HEK293 (cell line): ENCODE measurements at regions not wholly inside any gene's neighbourhood (a gene's known extent, or its start where the extent isn't known, plus 50 kb on each side); places are given as distances from the start of the nearest gene placed in this dataset.

Source experiments
- CTCF ChIA-PET: fragments of 350-600 bp; formaldehyde crosslinking; extraction: SDS; loops from one replicate; lab custom pipeline; 2021; ENCODE audit warnings: antibody characterized with exemption; lab: Yijun Ruan, JAX
- POLR2A ChIA-PET: fragments of 300-600 bp; formaldehyde crosslinking; extraction: SDS; loops from one replicate; lab custom pipeline; 2020; ENCODE audit warnings: antibody characterized with exemption, inconsistent platforms; lab: Yijun Ruan, JAX
- H3K27ac ChIP-seq: fragments of 200-500 bp; sonication (Bioruptor generic); 2 replicates; pipeline ENCODE4 v1.5.1; 2014; ENCODE audit warnings: low read depth, low read length, control low read depth, inconsistent platforms; ENCODE audit errors: extremely low read depth
- H3K36me3 ChIP-seq, 2 experiments: fragments of 200-500 bp in 1 of 2; sonication (Bioruptor generic) in 1 of 2; 1 replicate in 1 of 2; 2 replicates in 1 of 2; pipeline ENCODE4 v1.5.1; 2014 to 2017; ENCODE audit warnings: inconsistent platforms in 2 of 2, low read length in 2 of 2; ENCODE audit not compliant: control insufficient read depth in 2 of 2, insufficient read depth in 1 of 2
- H3K4me1 ChIP-seq: fragments of 200-500 bp; sonication (Bioruptor generic); 2 replicates; pipeline ENCODE4 v1.5.1; 2014; ENCODE audit warnings: mild to moderate bottlenecking, low read length, inconsistent platforms; ENCODE audit not compliant: control insufficient read depth, insufficient read depth
- H3K4me3 ChIP-seq: 2 replicates; pipeline ENCODE4 v1.5.1; 2011; ENCODE audit warnings: low read depth, mild to moderate bottlenecking, control low read depth, low read length, moderate library complexity
- H3K9me3 ChIP-seq: fragments of 200-500 bp; sonication (Bioruptor generic); 2 replicates; pipeline ENCODE4 v1.5.1; 2014; ENCODE audit warnings: low read depth, low read length, inconsistent platforms; ENCODE audit not compliant: control insufficient read depth, insufficient read depth
- HIC1 ChIP-seq: fragments of 450-650 bp; formaldehyde crosslinking; IDR thresholded peaks from 2 replicates; pipeline ENCODE4 v1.5.1; 2016; ENCODE audit warnings: missing biosample characterization, missing genetic modification characterization
- PRDM6 ChIP-seq: fragments of 450-650 bp; formaldehyde crosslinking; IDR thresholded peaks from 2 replicates; pipeline ENCODE4 v1.5.1; 2017; ENCODE audit warnings: missing biosample characterization, missing genetic modification characterization
- REPIN1 ChIP-seq: fragments of 450-650 bp; formaldehyde crosslinking; IDR thresholded peaks from 2 replicates; pipeline ENCODE4 v1.5.1; 2017; ENCODE audit warnings: missing biosample characterization, missing genetic modification characterization, low read depth
- TCF7L2 ChIP-seq: IDR thresholded peaks from 2 replicates; pipeline ENCODE4 v1.6.1; 2011; ENCODE audit warnings: low read depth, mild to moderate bottlenecking, inconsistent platforms, low read length, moderate library complexity, borderline replicate concordance
- WT1 ChIP-seq: fragments of 450-650 bp; formaldehyde crosslinking; IDR thresholded peaks from 2 replicates; pipeline ENCODE4 v1.5.1; 2016; ENCODE audit warnings: missing biosample characterization, missing genetic modification characterization
- ZBTB20 ChIP-seq: fragments of 450-650 bp; formaldehyde crosslinking; IDR thresholded peaks from 2 replicates; pipeline ENCODE4 v1.5.1; 2016; ENCODE audit warnings: missing biosample characterization, missing genetic modification characterization
- ZBTB49 ChIP-seq: fragments of 450-650 bp; formaldehyde crosslinking; IDR thresholded peaks from 2 replicates; pipeline ENCODE4 v1.5.1; 2016; ENCODE audit warnings: missing biosample characterization, missing genetic modification characterization, low read depth
- ZNF10 ChIP-seq: fragments of 450-650 bp; formaldehyde crosslinking; IDR thresholded peaks from 2 replicates; pipeline ENCODE4 v1.5.1; 2017; ENCODE audit warnings: missing biosample characterization, missing genetic modification characterization
- ZNF146 ChIP-seq: fragments of 450-650 bp; formaldehyde crosslinking; IDR thresholded peaks from 2 replicates; pipeline ENCODE4 v1.5.1; 2016; ENCODE audit warnings: missing biosample characterization, missing genetic modification characterization
- ZNF16 ChIP-seq: fragments of 450-650 bp; formaldehyde crosslinking; IDR thresholded peaks from 2 replicates; pipeline ENCODE4 v1.5.1; 2016; ENCODE audit warnings: low read depth, missing biosample characterization, missing genetic modification characterization
- ZNF19 ChIP-seq: fragments of 450-650 bp; formaldehyde crosslinking; IDR thresholded peaks from 2 replicates; pipeline ENCODE4; 2016; ENCODE audit warnings: missing biosample characterization, missing genetic modification characterization, low read depth
- ZNF239 ChIP-seq: fragments of 450-650 bp; formaldehyde crosslinking; IDR thresholded peaks from 2 replicates; pipeline ENCODE4 v1.5.1; 2016; ENCODE audit warnings: missing biosample characterization, missing genetic modification characterization
- ZNF280C ChIP-seq: fragments of 450-650 bp; formaldehyde crosslinking; IDR thresholded peaks from 2 replicates; pipeline ENCODE4 v1.5.1; 2016; ENCODE audit warnings: missing biosample characterization, missing genetic modification characterization
- ZNF280D ChIP-seq: fragments of 450-650 bp; formaldehyde crosslinking; IDR thresholded peaks from 2 replicates; pipeline ENCODE4 v1.5.1; 2016; ENCODE audit warnings: missing biosample characterization, missing genetic modification characterization
- ZNF324 ChIP-seq: fragments of 450-650 bp; formaldehyde crosslinking; IDR thresholded peaks from 2 replicates; pipeline ENCODE4 v1.5.1; 2016; ENCODE audit warnings: missing biosample characterization, missing genetic modification characterization
- ZNF391 ChIP-seq: fragments of 450-650 bp; formaldehyde crosslinking; IDR thresholded peaks from 2 replicates; pipeline ENCODE4 v1.5.1; 2016; ENCODE audit warnings: low read depth, missing biosample characterization, missing genetic modification characterization, borderline replicate concordance
- ZNF514 ChIP-seq: fragments of 450-650 bp; formaldehyde crosslinking; IDR thresholded peaks from 2 replicates; pipeline ENCODE4 v1.5.1; 2016; ENCODE audit warnings: missing biosample characterization, missing genetic modification characterization
- ZNF518A ChIP-seq: fragments of 450-650 bp; formaldehyde crosslinking; conservative IDR thresholded peaks from 2 replicates; pipeline ENCODE4 v1.5.1; 2016; ENCODE audit warnings: low read depth, missing biosample characterization, missing genetic modification characterization
- ZNF544 ChIP-seq: fragments of 450-650 bp; formaldehyde crosslinking; IDR thresholded peaks from 2 replicates; pipeline ENCODE4 v1.5.0; 2017; ENCODE audit warnings: missing biosample characterization, missing genetic modification characterization
- ZNF610 ChIP-seq: fragments of 450-650 bp; formaldehyde crosslinking; IDR thresholded peaks from 2 replicates; pipeline ENCODE4 v1.5.1; 2016; ENCODE audit warnings: missing biosample characterization, missing genetic modification characterization, borderline replicate concordance

GRCh38 chr10:56867236-56867635 lies 506.2 kb upstream of the ZWINT start (continued):
- no peak for TF ChIP-seq ZNF280C
- no peak for TF ChIP-seq HIC1 (tag by site-specific recombination)
- TF ChIP-seq ZNF10 (tag by site-specific recombination): no peak
- no peak for TF ChIP-seq ZBTB49 (tag by site-specific recombination)
- TF ChIP-seq ZNF19 (tag by site-specific recombination): no peak
- no peak for TF ChIP-seq ZNF514 (tag by site-specific recombination)

- Histone ChIP-seq H3K27ac (no peak overlapping the region), H3K9me3 (no peaks in the 10 kb centered on the region), H3K36me3 (no peaks in the 10 kb centered on the region), H3K4me1 (no peaks in the 10 kb centered on the region), H3K4me3 (no peak overlapping the region)
- ChIA-PET POLR2A (no interaction called here), CTCF (no interaction called here)
- TF ChIP-seq ZNF324 (tag by site-specific recombination) (no peak), ZNF391 (tag by site-specific recombination) (no peak), PRDM6 (tag by site-specific recombination) (no peak), ZNF544 (no peak), WT1 (no peak), TCF7L2 (no peak), ZNF280D (tag by site-specific recombination) (no peak), REPIN1 (no peak), ZNF518A (no peak), ZNF146 (tag by site-specific recombination) (no peak), ZNF514 (tag by site-specific recombination) (no peak), ZBTB20 (tag by site-specific recombination) (no peak), ZNF610 (tag by site-specific recombination) (no peak), ZNF16 (tag by site-specific recombination) (no peak), ZNF239 (tag by site-specific recombination) (no peak)
Observed at GRCh38 chr10:56856569-56856968, 495.5 kb upstream of the ZWINT start.
